ENCODE measurements at regions not wholly inside any gene's neighbourhood (a gene's known extent, or its start where the extent isn't known, plus 50 kb on each side); places are given as distances from the start of the nearest gene placed in this dataset.
A peak's percentile ranks its signal among the peaks of the same experiment; 100 is the strongest.

- no peaks in the 10 kb centered on the region for H3K36me3 ChIP-seq (ENCODE audit: control insufficient read depth, insufficient read depth, low read length)
- peaks cover under 1% of the 10 kb centered on the region; the same call in 1 of the 2 replicates for H3K4me1 ChIP-seq (ENCODE audit: control insufficient read depth, insufficient read depth, low read length)
- no peak overlapping the region for H3K9ac ChIP-seq (ENCODE audit: low read depth, low read length)
- H3K27ac ChIP-seq (ENCODE audit: low read depth, low read length): no peak overlapping the region
- no peak overlapping the region for H3K4me3 ChIP-seq (ENCODE audit: low read depth, low read length)
- no peaks in the 10 kb centered on the region for H3K27me3 ChIP-seq (ENCODE audit: control insufficient read depth, insufficient read depth, low read length)
- no peaks in the 10 kb centered on the region for H3K9me3 ChIP-seq (ENCODE audit: control insufficient read depth, insufficient read depth, low read length)
Measured at GRCh38 chr10:52440612-52441285, 126.7 kb downstream of the DKK1 start.

- no peaks in the 10 kb centered on the region for H3K36me3 ChIP-seq (ENCODE audit: control insufficient read depth, insufficient read depth, low read length)
- H3K9me3 ChIP-seq (ENCODE audit: control insufficient read depth, insufficient read depth, low read length): no peaks in the 10 kb centered on the region
- H3K4me3 ChIP-seq (ENCODE audit: low read depth, low read length): no peak overlapping the region
- no peaks in the 10 kb centered on the region for H3K27me3 ChIP-seq (ENCODE audit: control insufficient read depth, insufficient read depth, low read length)
- H3K4me1 ChIP-seq (ENCODE audit: control insufficient read depth, insufficient read depth, low read length): peaks cover 16% of the 10 kb centered on the region
- no peak overlapping the region for H3K9ac ChIP-seq (ENCODE audit: low read depth, low read length)
- H3K27ac ChIP-seq (ENCODE audit: low read depth, low read length): no peak overlapping the region
Measured at GRCh38 chr10:52442576-52442975, 128.5 kb downstream of the DKK1 start.

- H3K9me3 ChIP-seq (ENCODE audit: control insufficient read depth, insufficient read depth, low read length): no peaks in the 10 kb centered on the region
- H3K36me3 ChIP-seq (ENCODE audit: control insufficient read depth, insufficient read depth, low read length): no peaks in the 10 kb centered on the region
- H3K27me3 ChIP-seq (ENCODE audit: control insufficient read depth, insufficient read depth, low read length): no peaks in the 10 kb centered on the region
- no peak overlapping the region for H3K4me3 ChIP-seq (ENCODE audit: low read depth, low read length)
- H3K27ac ChIP-seq (ENCODE audit: low read depth, low read length): no peak overlapping the region
- peaks cover 17% of the 10 kb centered on the region for H3K4me1 ChIP-seq (ENCODE audit: control insufficient read depth, insufficient read depth, low read length)
- H3K9ac ChIP-seq (ENCODE audit: low read depth, low read length): no peak overlapping the region
Measured at GRCh38 chr10:52443419-52444388, 129.6 kb downstream of the DKK1 start.

GRCh38 chr10:52446391-52446790 is 132.3 kb downstream of the DKK1 start:
- Histone ChIP-seq H3K27ac (ENCODE audit: low read depth, low read length) (peak overlapping the region; percentile 44), H3K36me3 (ENCODE audit: control insufficient read depth, insufficient read depth, low read length) (no peaks in the 10 kb centered on the region), H3K4me3 (ENCODE audit: low read depth, low read length) (no peak overlapping the region), H3K27me3 (ENCODE audit: control insufficient read depth, insufficient read depth, low read length) (no peaks in the 10 kb centered on the region), H3K4me1 (ENCODE audit: control insufficient read depth, insufficient read depth, low read length) (peaks cover 17% of the 10 kb centered on the region), H3K9me3 (ENCODE audit: control insufficient read depth, insufficient read depth, low read length) (no peaks in the 10 kb centered on the region), H3K9ac (ENCODE audit: low read depth, low read length) (no peak overlapping the region)

- Histone ChIP-seq H3K9me3 (ENCODE audit: control insufficient read depth, insufficient read depth, low read length) (no peaks in the 10 kb centered on the region), H3K9ac (ENCODE audit: low read depth, low read length) (no peak overlapping the region), H3K36me3 (ENCODE audit: control insufficient read depth, insufficient read depth, low read length) (no peaks in the 10 kb centered on the region), H3K27ac (ENCODE audit: low read depth, low read length) (no peak overlapping the region), H3K4me1 (ENCODE audit: control insufficient read depth, insufficient read depth, low read length) (peaks cover 26% of the 10 kb centered on the region), H3K27me3 (ENCODE audit: control insufficient read depth, insufficient read depth, low read length) (no peaks in the 10 kb centered on the region), H3K4me3 (ENCODE audit: low read depth, low read length) (no peak overlapping the region)
Measured at GRCh38 chr10:52447931-52448353, 133.9 kb downstream of the DKK1 start.

- Histone ChIP-seq H3K4me1 (ENCODE audit: control insufficient read depth, insufficient read depth, low read length) (peaks cover 24% of the 10 kb centered on the region), H3K27me3 (ENCODE audit: control insufficient read depth, insufficient read depth, low read length) (no peaks in the 10 kb centered on the region), H3K9ac (ENCODE audit: low read depth, low read length) (no peak overlapping the region), H3K9me3 (ENCODE audit: control insufficient read depth, insufficient read depth, low read length) (no peaks in the 10 kb centered on the region), H3K4me3 (ENCODE audit: low read depth, low read length) (no peak overlapping the region), H3K27ac (ENCODE audit: low read depth, low read length) (no peak overlapping the region), H3K36me3 (ENCODE audit: control insufficient read depth, insufficient read depth, low read length) (no peaks in the 10 kb centered on the region)
Measured at GRCh38 chr10:52450762-52451291, 136.7 kb downstream of the DKK1 start.

GRCh38 chr10:52451817-52452216 is 137.7 kb downstream of the DKK1 start:
- peaks cover 16% of the 10 kb centered on the region for H3K4me1 ChIP-seq (ENCODE audit: control insufficient read depth, insufficient read depth, low read length)
- H3K27ac ChIP-seq (ENCODE audit: low read depth, low read length): no peak overlapping the region
- no peaks in the 10 kb centered on the region for H3K36me3 ChIP-seq (ENCODE audit: control insufficient read depth, insufficient read depth, low read length)
- no peaks in the 10 kb centered on the region for H3K9me3 ChIP-seq (ENCODE audit: control insufficient read depth, insufficient read depth, low read length)
- H3K27me3 ChIP-seq (ENCODE audit: control insufficient read depth, insufficient read depth, low read length): no peaks in the 10 kb centered on the region
- H3K4me3 ChIP-seq (ENCODE audit: low read depth, low read length): no peak overlapping the region
- no peak overlapping the region for H3K9ac ChIP-seq (ENCODE audit: low read depth, low read length)

- Histone ChIP-seq H3K36me3 (ENCODE audit: control insufficient read depth, insufficient read depth, low read length) (no peaks in the 10 kb centered on the region), H3K4me1 (ENCODE audit: control insufficient read depth, insufficient read depth, low read length) (peaks cover 9% of the 10 kb centered on the region), H3K9me3 (ENCODE audit: control insufficient read depth, insufficient read depth, low read length) (no peaks in the 10 kb centered on the region), H3K27me3 (ENCODE audit: control insufficient read depth, insufficient read depth, low read length) (no peaks in the 10 kb centered on the region), H3K27ac (ENCODE audit: low read depth, low read length) (peak overlapping the region; percentile 21), H3K4me3 (ENCODE audit: low read depth, low read length) (no peak overlapping the region), H3K9ac (ENCODE audit: low read depth, low read length) (no peak overlapping the region)
Measured at GRCh38 chr10:52452600-52453493, 138.8 kb downstream of the DKK1 start.

DNA sequence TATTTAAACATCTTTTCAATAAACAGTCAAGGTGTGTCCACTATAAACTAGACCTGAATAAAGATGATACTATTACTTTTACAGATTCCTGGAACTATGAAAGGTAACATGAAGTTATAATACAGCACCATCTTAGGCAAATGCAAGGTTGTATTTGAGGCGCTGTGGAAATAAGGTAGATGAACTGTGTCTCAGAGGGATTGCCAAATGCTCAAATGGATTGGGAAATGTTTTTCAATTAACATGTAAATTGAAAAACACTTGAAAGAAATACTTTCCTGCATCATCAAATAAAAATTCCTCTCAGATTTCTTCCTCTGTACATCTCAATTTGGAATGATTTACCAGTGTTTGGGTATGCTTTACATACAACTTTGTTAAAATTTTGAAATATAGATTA is 139.4 kb downstream of the DKK1 start:
- H3K27me3 ChIP-seq (ENCODE audit: control insufficient read depth, insufficient read depth, low read length): no peaks in the 10 kb centered on the region
- no peaks in the 10 kb centered on the region for H3K36me3 ChIP-seq (ENCODE audit: control insufficient read depth, insufficient read depth, low read length)
- no peak overlapping the region for H3K9ac ChIP-seq (ENCODE audit: low read depth, low read length)
- H3K9me3 ChIP-seq (ENCODE audit: control insufficient read depth, insufficient read depth, low read length): no peaks in the 10 kb centered on the region
- H3K4me3 ChIP-seq (ENCODE audit: low read depth, low read length): no peak overlapping the region
- no peak overlapping the region for H3K27ac ChIP-seq (ENCODE audit: low read depth, low read length)
- H3K4me1 ChIP-seq (ENCODE audit: control insufficient read depth, insufficient read depth, low read length): peaks cover 9% of the 10 kb centered on the region

GRCh38 chr10:52454491-52454890 is 140.4 kb downstream of the DKK1 start:
- no peaks in the 10 kb centered on the region for H3K36me3 ChIP-seq (ENCODE audit: control insufficient read depth, insufficient read depth, low read length)
- no peak overlapping the region for H3K9ac ChIP-seq (ENCODE audit: low read depth, low read length)
- no peaks in the 10 kb centered on the region for H3K27me3 ChIP-seq (ENCODE audit: control insufficient read depth, insufficient read depth, low read length)
- H3K4me1 ChIP-seq (ENCODE audit: control insufficient read depth, insufficient read depth, low read length): peaks cover 9% of the 10 kb centered on the region
- no peak overlapping the region for H3K27ac ChIP-seq (ENCODE audit: low read depth, low read length)
- no peak overlapping the region for H3K4me3 ChIP-seq (ENCODE audit: low read depth, low read length)
- no peaks in the 10 kb centered on the region for H3K9me3 ChIP-seq (ENCODE audit: control insufficient read depth, insufficient read depth, low read length)

All from HUES48 (cell line).